Stomach smooth muscle (tissue), 2 donors: ENCODE measurements at regions not wholly inside any gene's neighbourhood (a gene's known extent, or its start where the extent isn't known, plus 50 kb on each side); places are given as distances from the start of the nearest gene placed in this dataset.
"Not testable (repeated sequence)": the region's sequence is repeated elsewhere in the genome, so short reads cannot be mapped to it uniquely, and the experiment has no call there.

Source experiments
- H3K27ac ChIP-seq: one replicate; pipeline ENCODE4 v1.7.0; 2013; ENCODE audit warnings: mild to moderate bottlenecking, low read length, inconsistent platforms
- H3K27me3 ChIP-seq, 2 donors: one replicate each; pipeline ENCODE4 v1.7.0; 2013; ENCODE audit warnings: low read length in 2 of 2; ENCODE audit not compliant: insufficient read depth in 2 of 2, control insufficient read depth in 1 of 2
- H3K36me3 ChIP-seq, 2 donors: one replicate each; pipeline ENCODE4 v1.7.0; 2013; ENCODE audit warnings: low read length in 2 of 2; ENCODE audit not compliant: control insufficient read depth in 2 of 2, insufficient read depth in 2 of 2
- H3K4me1 ChIP-seq: one replicate; pipeline ENCODE4 v1.7.0; 2013; ENCODE audit warnings: low read length; ENCODE audit not compliant: control insufficient read depth, insufficient read depth
- H3K4me3 ChIP-seq, 2 donors: one replicate each; pipeline ENCODE4 v1.7.0; 2013; ENCODE audit warnings: low read length in 2 of 2
- H3K9ac ChIP-seq, 2 donors: one replicate each; pipeline ENCODE4 v1.7.0; 2013; ENCODE audit warnings: low read length in 2 of 2, mild to moderate bottlenecking in 1 of 2
- H3K9me3 ChIP-seq, 2 donors: one replicate each; pipeline ENCODE4 v1.7.0; 2013; ENCODE audit warnings: low read length in 2 of 2; ENCODE audit not compliant: control insufficient read depth in 2 of 2
- donor health status: healthy.
- donor health status: Pancreatic carcinoma.

- no peaks in the 10 kb centered on the region for H3K9me3 ChIP-seq
- H3K27me3 ChIP-seq = no peaks in the 10 kb centered on the region
- no peaks in the 10 kb centered on the region for H3K36me3 ChIP-seq
- H3K27ac ChIP-seq = no peak overlapping the region
- no peak overlapping the region for H3K9ac ChIP-seq
- no peak overlapping the region for H3K4me3 ChIP-seq
- no peaks in the 10 kb centered on the region for H3K4me1 ChIP-seq
These were observed 738.6 kb downstream of the PCDH7 start for GRCh38 chr4:31458813-31459212.

- no peak overlapping the region for H3K27ac ChIP-seq
- H3K36me3 ChIP-seq = no peaks in the 10 kb centered on the region
- H3K4me3 ChIP-seq = no peak overlapping the region
- no peaks in the 10 kb centered on the region for H3K9me3 ChIP-seq
- H3K4me1 ChIP-seq = no peaks in the 10 kb centered on the region
- no peak overlapping the region for H3K9ac ChIP-seq
- no peaks in the 10 kb centered on the region for H3K27me3 ChIP-seq
These were observed 741.3 kb downstream of the PCDH7 start for GRCh38 chr4:31461421-31461820.

GRCh38 chr4:31467781-31468180 lies 747.6 kb downstream of the PCDH7 start:
- no peaks in the 10 kb centered on the region for H3K9me3 ChIP-seq
- H3K27me3 ChIP-seq = no peaks in the 10 kb centered on the region
- no peak overlapping the region for H3K4me3 ChIP-seq
- no peak overlapping the region for H3K9ac ChIP-seq
- H3K27ac ChIP-seq = no peak overlapping the region
- no peaks in the 10 kb centered on the region for H3K4me1 ChIP-seq
- no peaks in the 10 kb centered on the region for H3K36me3 ChIP-seq

- no peak overlapping the region for H3K4me3 ChIP-seq
- no peak overlapping the region for H3K9ac ChIP-seq
- H3K36me3 ChIP-seq = no peaks in the 10 kb centered on the region
- H3K4me1 ChIP-seq = no peaks in the 10 kb centered on the region
- H3K27me3 ChIP-seq = no peaks in the 10 kb centered on the region
- H3K27ac ChIP-seq = no peak overlapping the region
- H3K9me3 ChIP-seq = peaks cover 0 to 2% of the 10 kb centered on the region in 2 donors
These were observed 754.1 kb downstream of the PCDH7 start for GRCh38 chr4:31474221-31474620.

GRCh38 chr4:31482691-31483090 lies 762.5 kb downstream of the PCDH7 start:
- no peaks in the 10 kb centered on the region for H3K36me3 ChIP-seq
- no peak overlapping the region for H3K9ac ChIP-seq
- no peak overlapping the region for H3K27ac ChIP-seq
- H3K27me3 ChIP-seq = no peaks in the 10 kb centered on the region
- H3K4me1 ChIP-seq = no peaks in the 10 kb centered on the region
- no peaks in the 10 kb centered on the region for H3K9me3 ChIP-seq
- no peak overlapping the region for H3K4me3 ChIP-seq

- H3K27ac ChIP-seq, H3K4me3 ChIP-seq, H3K9me3 ChIP-seq, H3K4me1 ChIP-seq, H3K9ac ChIP-seq, H3K27me3 ChIP-seq, H3K36me3 ChIP-seq: not testable (repeated sequence)
These were observed 779.0 kb downstream of the PCDH7 start for GRCh38 chr4:31499216-31499615.

GRCh38 chr4:31516520-31516919 lies 796.4 kb downstream of the PCDH7 start:
- Histone ChIP-seq H3K36me3 (no peaks in the 10 kb centered on the region), H3K27ac (no peak overlapping the region), H3K27me3 (no peaks in the 10 kb centered on the region)

GRCh38 chr4:31518796-31519250 lies 798.7 kb downstream of the PCDH7 start:
- H3K36me3 ChIP-seq = no peaks in the 10 kb centered on the region
- H3K27ac ChIP-seq = no peak overlapping the region
- H3K4me3 ChIP-seq = no peak overlapping the region
- no peaks in the 10 kb centered on the region for H3K27me3 ChIP-seq
- H3K4me1 ChIP-seq = no peaks in the 10 kb centered on the region
- H3K9ac ChIP-seq = no peak overlapping the region
- H3K9me3 ChIP-seq = no peaks in the 10 kb centered on the region

More at GRCh38 chr4:31516520-31516919, 796.4 kb downstream of the PCDH7 start:
- Histone ChIP-seq H3K4me3 (no peak overlapping the region), H3K9ac (no peak overlapping the region), H3K9me3 (no peaks in the 10 kb centered on the region), H3K4me1 (no peaks in the 10 kb centered on the region)

- Histone ChIP-seq H3K27ac (no peak overlapping the region), H3K27me3 (no peaks in the 10 kb centered on the region), H3K9ac (no peak overlapping the region), H3K4me1 (no peaks in the 10 kb centered on the region), H3K9me3 (peaks cover 4 to 7% of the 10 kb centered on the region in 2 donors), H3K4me3 (no peak overlapping the region), H3K36me3 (no peaks in the 10 kb centered on the region)
These were observed 810.4 kb downstream of the PCDH7 start for GRCh38 chr4:31530555-31530954.

GRCh38 chr4:31538877-31539276 lies 818.7 kb downstream of the PCDH7 start:
- Histone ChIP-seq H3K9ac (no peak overlapping the region), H3K4me1 (no peaks in the 10 kb centered on the region), H3K9me3 (no peaks in the 10 kb centered on the region), H3K27me3 (no peaks in the 10 kb centered on the region), H3K27ac (no peak overlapping the region), H3K36me3 (no peaks in the 10 kb centered on the region), H3K4me3 (no peak overlapping the region)

- Histone ChIP-seq H3K9me3 (no peaks in the 10 kb centered on the region), H3K27me3 (no peaks in the 10 kb centered on the region), H3K9ac (no peak overlapping the region), H3K36me3 (no peaks in the 10 kb centered on the region), H3K4me3 (no peak overlapping the region), H3K4me1 (no peaks in the 10 kb centered on the region), H3K27ac (no peak overlapping the region)
These were observed 819.3 kb downstream of the PCDH7 start for GRCh38 chr4:31539284-31540069.
